Small intestine (tissue), 7 donors: ENCODE measurements at regions not wholly inside any gene's neighbourhood (a gene's known extent, or its start where the extent isn't known, plus 50 kb on each side); places are given as distances from the start of the nearest gene placed in this dataset.

ENCODE experiments used
- DNase-seq, 2 donors: peaks; one replicate each; pipeline versions ENCODE4 v3.0.0 to v3.0.0-alpha.2; 2013
- FAIRE-seq: peaks from 2 replicates; lab custom pipeline; 2012; peaks lifted over from hg19 to GRCh38; lab: Jason Lieb, UNC
- H3K27ac ChIP-seq, 3 donors: one replicate each; pipeline ENCODE4 v1.5.1; 2013; ENCODE audit warnings: low read length in 2 of 3, mild to moderate bottlenecking in 2 of 3, control low read depth in 1 of 3, inconsistent platforms in 1 of 3, low read depth in 1 of 3, moderate library complexity in 1 of 3
- H3K27me3 ChIP-seq, 3 donors: one replicate each; pipeline ENCODE4 v1.6.1; 2013; ENCODE audit warnings: low read length in 3 of 3, inconsistent platforms in 1 of 3; ENCODE audit not compliant: control insufficient read depth in 3 of 3, insufficient read depth in 3 of 3
- H3K36me3 ChIP-seq, 3 donors: one replicate each; pipeline ENCODE4 v1.6.1; 2013; ENCODE audit warnings: low read length in 3 of 3, inconsistent platforms in 1 of 3, low read depth in 1 of 3, mild to moderate bottlenecking in 1 of 3, moderate library complexity in 1 of 3; ENCODE audit not compliant: control insufficient read depth in 3 of 3, insufficient read depth in 2 of 3
- H3K4me1 ChIP-seq, 3 donors: one replicate each; pipeline ENCODE4 v1.6.1; 2013; ENCODE audit warnings: low read length in 2 of 3, inconsistent platforms in 1 of 3, low read depth in 1 of 3, mild to moderate bottlenecking in 1 of 3, moderate library complexity in 1 of 3; ENCODE audit not compliant: control insufficient read depth in 3 of 3, insufficient read depth in 2 of 3
- H3K4me3 ChIP-seq, 3 donors: one replicate each; pipeline ENCODE4 v1.5.1; 2013; ENCODE audit warnings: low read length in 3 of 3, control low read depth in 1 of 3, inconsistent platforms in 1 of 3, low read depth in 1 of 3, mild to moderate bottlenecking in 1 of 3, moderate library complexity in 1 of 3
- H3K9me3 ChIP-seq, 2 donors: one replicate each; pipeline ENCODE4 v1.6.1; 2013; ENCODE audit warnings: low read depth in 1 of 2, low read length in 1 of 2; ENCODE audit not compliant: control insufficient read depth in 2 of 2, insufficient read depth in 1 of 2
- WGBS, 3 donors: extraction: QIAGEN DNeasy Blood & Tissue Kit; methylation state at CpG; one replicate each; pipeline ENCODE4 v1.1.7; 2013; 5-methylcytosine and 5-hydroxymethylcytosine counted together
- donor health status: healthy with polysubstance abuse.
- donor health status: control.
- donor health status: control.
- donor health status: Bipolar disorder and iron deficiency.
- donor health status: healthy.

- H3K4me1 ChIP-seq, result no peaks in the 10 kb centered on the region
- 56 to 81% (median 73%) methylated on average over 1 of the region's 1 CpG for WGBS, 3 donors
- H3K27me3 ChIP-seq, result no peaks in the 10 kb centered on the region
- FAIRE-seq (no peak), DNase-seq (no peak)
- H3K27ac ChIP-seq, result no peak overlapping the region
- H3K4me3 ChIP-seq, result no peak overlapping the region
- H3K9me3 ChIP-seq, result no peaks in the 10 kb centered on the region
- no peaks in the 10 kb centered on the region for H3K36me3 ChIP-seq
These were observed 318.3 kb downstream of the MEIS1 start for GRCh38 chr2:66753257-66753656.

- Histone ChIP-seq H3K4me3 (no peak overlapping the region), H3K27me3 (no peaks in the 10 kb centered on the region), H3K4me1 (no peaks in the 10 kb centered on the region), H3K27ac (no peak overlapping the region), H3K9me3 (no peaks in the 10 kb centered on the region), H3K36me3 (no peaks in the 10 kb centered on the region)
- WGBS, 3 donors, result 81 to 89% (median 87%) methylated on average over 3 of the region's 3 CpGs
- DNase-seq, result no peak
- FAIRE-seq, result no peak
These were observed 318.7 kb downstream of the MEIS1 start for GRCh38 chr2:66753660-66754059.

- Histone ChIP-seq H3K4me3 (no peak overlapping the region), H3K27ac (no peak overlapping the region), H3K27me3 (no peaks in the 10 kb centered on the region), H3K36me3 (no peaks in the 10 kb centered on the region), H3K4me1 (no peaks in the 10 kb centered on the region), H3K9me3 (no peaks in the 10 kb centered on the region)
- no peak for DNase-seq
- FAIRE-seq, result no peak
- 53 to 81% (median 75%) methylated on average over 1 of the region's 1 CpG for WGBS, 3 donors
These were observed 321.0 kb downstream of the MEIS1 start for GRCh38 chr2:66755974-66756373.

- DNase-seq, result no peak
- Histone ChIP-seq H3K4me3 (no peak overlapping the region), H3K27me3 (no peaks in the 10 kb centered on the region), H3K27ac (no peak overlapping the region), H3K36me3 (no peaks in the 10 kb centered on the region), H3K4me1 (no peaks in the 10 kb centered on the region), H3K9me3 (no peaks in the 10 kb centered on the region)
- FAIRE-seq, result no peak
- 76 to 89% (median 85%) methylated on average over 2 of the region's 2 CpGs for WGBS, 3 donors
These were observed 326.9 kb downstream of the MEIS1 start for GRCh38 chr2:66761826-66762225.

GRCh38 chr2:66762761-66763160 is 327.8 kb downstream of the MEIS1 start:
- no peaks in the 10 kb centered on the region for H3K4me1 ChIP-seq
- H3K36me3 ChIP-seq, result no peaks in the 10 kb centered on the region
- DNase-seq (no peak), FAIRE-seq (peak; percentile 5)
- WGBS, 3 donors, result 75 to 85% (median 82%) methylated on average over 25 of the region's 25 CpGs
- no peak overlapping the region for H3K27ac ChIP-seq
- no peak overlapping the region for H3K4me3 ChIP-seq
- H3K27me3 ChIP-seq, result no peaks in the 10 kb centered on the region
- no peaks in the 10 kb centered on the region for H3K9me3 ChIP-seq

- Histone ChIP-seq H3K4me1 (no peaks in the 10 kb centered on the region), H3K27ac (no peak overlapping the region), H3K4me3 (no peak overlapping the region), H3K27me3 (no peaks in the 10 kb centered on the region), H3K36me3 (no peaks in the 10 kb centered on the region), H3K9me3 (no peaks in the 10 kb centered on the region)
- 86 to 99% (median 91%) methylated on average over 3 of the region's 3 CpGs for WGBS, 3 donors
- FAIRE-seq, result no peak
- no peak for DNase-seq
These were observed 331.7 kb downstream of the MEIS1 start for GRCh38 chr2:66766582-66766981.

GRCh38 chr2:66771359-66771976 is 336.5 kb downstream of the MEIS1 start:
- Histone ChIP-seq H3K4me1 (no peaks in the 10 kb centered on the region), H3K4me3 (no peak overlapping the region), H3K27me3 (no peaks in the 10 kb centered on the region), H3K9me3 (no peaks in the 10 kb centered on the region), H3K36me3 (no peaks in the 10 kb centered on the region), H3K27ac (no peak overlapping the region)
- no peak for DNase-seq
- 72 to 94% (median 86%) methylated on average over 1 of the region's 1 CpG for WGBS, 3 donors
- no peak for FAIRE-seq

- Histone ChIP-seq H3K4me3 (no peak overlapping the region), H3K27me3 (no peaks in the 10 kb centered on the region), H3K36me3 (no peaks in the 10 kb centered on the region), H3K27ac (no peak overlapping the region), H3K4me1 (no peaks in the 10 kb centered on the region), H3K9me3 (no peaks in the 10 kb centered on the region)
- WGBS, 3 donors, result 13 to 63% (median 59%) methylated on average over 1 of the region's 1 CpG
- DNase-seq, result peak in 1 of 2 donors; percentile 2
- no peak for FAIRE-seq
These were observed 337.7 kb downstream of the MEIS1 start for GRCh38 chr2:66772618-66773017.
